ENCODE measurements at regions not wholly inside any gene's neighbourhood (a gene's known extent, or its start where the extent isn't known, plus 50 kb on each side); places are given as distances from the start of the nearest gene placed in this dataset.

DNA sequence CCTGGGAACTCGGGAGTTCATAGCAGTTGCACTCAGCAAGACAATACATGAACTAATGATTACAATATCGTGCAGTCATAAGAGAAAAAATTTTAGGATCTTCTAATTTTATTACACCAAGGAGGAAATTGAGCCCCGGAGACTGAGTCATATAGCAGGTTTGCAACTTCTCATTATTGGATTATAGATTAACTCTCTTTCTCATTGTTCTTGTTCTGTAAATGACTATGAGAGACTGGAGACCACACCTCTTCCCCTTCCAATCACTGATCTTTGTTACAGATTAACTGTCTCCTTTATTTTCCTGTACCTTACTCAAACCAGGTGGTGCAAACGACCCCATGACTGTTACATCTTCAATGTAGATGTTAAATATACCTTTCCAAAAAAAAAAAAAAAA lies 435.8 kb upstream of the DDX18 start:
- no peak for TF ChIP-seq GABPA (IDR thresholded peaks at IDR 0.05 in 1 of 2, conservative IDR thresholded peaks at IDR 0.05 in 1 of 2)
- TF ChIP-seq, protein P1, sequence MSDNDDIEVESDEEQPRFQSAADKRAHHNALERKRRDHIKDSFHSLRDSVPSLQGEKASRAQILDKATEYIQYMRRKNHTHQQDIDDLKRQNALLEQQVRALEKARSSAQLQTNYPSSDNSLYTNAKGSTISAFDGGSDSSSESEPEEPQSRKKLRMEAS (IDR thresholded peaks at IDR 0.05) = no peak
- TF ChIP-seq CTCF (IDR thresholded peaks at IDR 0.05; ENCODE audit: low read depth, low read length, missing input control) = no peak
- no peak for TF ChIP-seq YY1 (IDR thresholded peaks at IDR 0.05)
- no peak for TF ChIP-seq REST (IDR thresholded peaks at IDR 0.05)
- TF ChIP-seq, protein P2, sequence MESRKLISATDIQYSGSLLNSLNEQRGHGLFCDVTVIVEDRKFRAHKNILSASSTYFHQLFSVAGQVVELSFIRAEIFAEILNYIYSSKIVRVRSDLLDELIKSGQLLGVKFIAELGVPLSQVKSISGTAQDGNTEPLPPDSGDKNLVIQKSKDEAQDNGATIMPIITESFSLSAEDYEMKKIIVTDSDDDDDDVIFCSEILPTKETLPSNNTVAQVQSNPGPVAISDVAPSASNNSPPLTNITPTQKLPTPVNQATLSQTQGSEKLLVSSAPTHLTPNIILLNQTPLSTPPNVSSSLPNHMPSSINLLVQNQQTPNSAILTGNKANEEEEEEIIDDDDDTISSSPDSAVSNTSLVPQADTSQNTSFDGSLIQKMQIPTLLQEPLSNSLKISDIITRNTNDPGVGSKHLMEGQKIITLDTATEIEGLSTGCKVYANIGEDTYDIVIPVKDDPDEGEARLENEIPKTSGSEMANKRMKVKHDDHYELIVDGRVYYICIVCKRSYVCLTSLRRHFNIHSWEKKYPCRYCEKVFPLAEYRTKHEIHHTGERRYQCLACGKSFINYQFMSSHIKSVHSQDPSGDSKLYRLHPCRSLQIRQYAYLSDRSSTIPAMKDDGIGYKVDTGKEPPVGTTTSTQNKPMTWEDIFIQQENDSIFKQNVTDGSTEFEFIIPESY (IDR thresholded peaks at IDR 0.05) = no peak
- TF ChIP-seq, protein P3, sequence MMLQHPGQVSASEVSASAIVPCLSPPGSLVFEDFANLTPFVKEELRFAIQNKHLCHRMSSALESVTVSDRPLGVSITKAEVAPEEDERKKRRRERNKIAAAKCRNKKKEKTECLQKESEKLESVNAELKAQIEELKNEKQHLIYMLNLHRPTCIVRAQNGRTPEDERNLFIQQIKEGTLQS (IDR thresholded peaks at IDR 0.05) = no peak
- no peak for TF ChIP-seq RAD21 (IDR thresholded peaks at IDR 0.05)
- TF ChIP-seq SP1 (IDR thresholded peaks at IDR 0.05) = no peak
- TF ChIP-seq RXRA (IDR thresholded peaks at IDR 0.05) = no peak
- no peak for TF ChIP-seq TAF1 (conservative IDR thresholded peaks at IDR 0.05)

Data from liver (tissue), 3 donors.